ENCODE measurements at regions not wholly inside any gene's neighbourhood (a gene's known extent, or its start where the extent isn't known, plus 50 kb on each side); places are given as distances from the start of the nearest gene placed in this dataset.

DNA sequence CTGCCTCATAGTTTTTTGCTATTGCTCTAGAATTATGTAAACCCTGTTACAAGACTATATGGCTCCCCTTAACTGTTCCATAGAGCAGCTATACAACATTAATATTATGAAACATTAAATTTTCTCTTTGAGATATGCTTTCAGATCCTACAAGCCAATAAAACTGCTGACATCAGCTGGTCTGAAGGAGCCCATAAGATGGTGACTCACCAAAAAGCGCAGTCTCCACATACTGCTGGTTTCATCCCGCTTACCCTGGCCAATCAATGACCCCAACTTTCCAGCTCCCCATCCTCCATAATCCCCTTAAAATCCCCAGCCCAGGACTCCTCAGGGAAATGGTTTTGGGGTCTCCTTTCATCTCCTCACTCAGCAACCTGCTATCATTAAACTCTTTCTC lies 172.7 kb downstream of the NSG2 start (continued):
- TF ChIP-seq, protein P1, sequence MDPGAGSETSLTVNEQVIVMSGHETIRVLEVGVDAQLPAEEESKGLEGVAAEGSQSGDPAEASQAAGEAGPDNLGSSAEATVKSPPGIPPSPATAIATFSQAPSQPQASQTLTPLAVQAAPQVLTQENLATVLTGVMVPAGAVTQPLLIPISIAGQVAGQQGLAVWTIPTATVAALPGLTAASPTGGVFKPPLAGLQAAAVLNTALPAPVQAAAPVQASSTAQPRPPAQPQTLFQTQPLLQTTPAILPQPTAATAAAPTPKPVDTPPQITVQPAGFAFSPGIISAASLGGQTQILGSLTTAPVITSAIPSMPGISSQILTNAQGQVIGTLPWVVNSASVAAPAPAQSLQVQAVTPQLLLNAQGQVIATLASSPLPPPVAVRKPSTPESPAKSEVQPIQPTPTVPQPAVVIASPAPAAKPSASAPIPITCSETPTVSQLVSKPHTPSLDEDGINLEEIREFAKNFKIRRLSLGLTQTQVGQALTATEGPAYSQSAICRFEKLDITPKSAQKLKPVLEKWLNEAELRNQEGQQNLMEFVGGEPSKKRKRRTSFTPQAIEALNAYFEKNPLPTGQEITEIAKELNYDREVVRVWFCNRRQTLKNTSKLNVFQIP (CRISPR knock-in tag; IDR thresholded peaks at IDR 0.05; ENCODE audit: borderline replicate concordance, low read depth): no peak

- TF ChIP-seq OSR1 (CRISPR knock-in tag; IDR thresholded peaks at IDR 0.05) (no peak), ISL1 (CRISPR knock-in tag; IDR thresholded peaks at IDR 0.05) (no peak), RARB (CRISPR knock-in tag; IDR thresholded peaks at IDR 0.05) (no peak), GLIS3 (CRISPR knock-in tag; IDR thresholded peaks at IDR 0.05) (no peak), ZNF565 (CRISPR knock-in tag; conservative IDR thresholded peaks at IDR 0.05; ENCODE audit: low read depth) (no peak), ZFP30 (CRISPR knock-in tag; IDR thresholded peaks at IDR 0.05) (no peak), ARNTL (CRISPR knock-in tag; IDR thresholded peaks at IDR 0.05; ENCODE audit: borderline replicate concordance, low read depth) (no peak), CSDC2 (CRISPR knock-in tag; IDR thresholded peaks at IDR 0.05) (no peak), PATZ1 (CRISPR knock-in tag; IDR thresholded peaks at IDR 0.05; ENCODE audit: borderline replicate concordance) (no peak), CREB5 (CRISPR knock-in tag; IDR thresholded peaks at IDR 0.05; ENCODE audit: low read depth) (no peak), SNAI2 (CRISPR knock-in tag; IDR thresholded peaks at IDR 0.05) (no peak), TOX (CRISPR knock-in tag; IDR thresholded peaks at IDR 0.05; ENCODE audit: borderline replicate concordance) (no peak), ESRRG (CRISPR knock-in tag; IDR thresholded peaks at IDR 0.05) (no peak), TCF4 (CRISPR knock-in tag; IDR thresholded peaks at IDR 0.05; ENCODE audit: borderline replicate concordance) (no peak), ZFP3 (CRISPR knock-in tag; IDR thresholded peaks at IDR 0.05) (no peak), ZNF70 (CRISPR knock-in tag; IDR thresholded peaks at IDR 0.05) (no peak)
- TF ChIP-seq, protein P2, sequence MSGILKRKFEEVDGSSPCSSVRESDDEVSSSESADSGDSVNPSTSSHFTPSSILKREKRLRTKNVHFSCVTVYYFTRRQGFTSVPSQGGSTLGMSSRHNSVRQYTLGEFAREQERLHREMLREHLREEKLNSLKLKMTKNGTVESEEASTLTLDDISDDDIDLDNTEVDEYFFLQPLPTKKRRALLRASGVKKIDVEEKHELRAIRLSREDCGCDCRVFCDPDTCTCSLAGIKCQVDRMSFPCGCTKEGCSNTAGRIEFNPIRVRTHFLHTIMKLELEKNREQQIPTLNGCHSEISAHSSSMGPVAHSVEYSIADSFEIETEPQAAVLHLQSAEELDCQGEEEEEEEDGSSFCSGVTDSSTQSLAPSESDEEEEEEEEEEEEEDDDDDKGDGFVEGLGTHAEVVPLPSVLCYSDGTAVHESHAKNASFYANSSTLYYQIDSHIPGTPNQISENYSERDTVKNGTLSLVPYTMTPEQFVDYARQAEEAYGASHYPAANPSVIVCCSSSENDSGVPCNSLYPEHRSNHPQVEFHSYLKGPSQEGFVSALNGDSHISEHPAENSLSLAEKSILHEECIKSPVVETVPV (CRISPR knock-in tag; IDR thresholded peaks at IDR 0.05): no peak
- TF ChIP-seq, protein P1 (CRISPR knock-in tag; IDR thresholded peaks at IDR 0.05; ENCODE audit: borderline replicate concordance, low read depth): no peak
- TF ChIP-seq, protein P3, sequence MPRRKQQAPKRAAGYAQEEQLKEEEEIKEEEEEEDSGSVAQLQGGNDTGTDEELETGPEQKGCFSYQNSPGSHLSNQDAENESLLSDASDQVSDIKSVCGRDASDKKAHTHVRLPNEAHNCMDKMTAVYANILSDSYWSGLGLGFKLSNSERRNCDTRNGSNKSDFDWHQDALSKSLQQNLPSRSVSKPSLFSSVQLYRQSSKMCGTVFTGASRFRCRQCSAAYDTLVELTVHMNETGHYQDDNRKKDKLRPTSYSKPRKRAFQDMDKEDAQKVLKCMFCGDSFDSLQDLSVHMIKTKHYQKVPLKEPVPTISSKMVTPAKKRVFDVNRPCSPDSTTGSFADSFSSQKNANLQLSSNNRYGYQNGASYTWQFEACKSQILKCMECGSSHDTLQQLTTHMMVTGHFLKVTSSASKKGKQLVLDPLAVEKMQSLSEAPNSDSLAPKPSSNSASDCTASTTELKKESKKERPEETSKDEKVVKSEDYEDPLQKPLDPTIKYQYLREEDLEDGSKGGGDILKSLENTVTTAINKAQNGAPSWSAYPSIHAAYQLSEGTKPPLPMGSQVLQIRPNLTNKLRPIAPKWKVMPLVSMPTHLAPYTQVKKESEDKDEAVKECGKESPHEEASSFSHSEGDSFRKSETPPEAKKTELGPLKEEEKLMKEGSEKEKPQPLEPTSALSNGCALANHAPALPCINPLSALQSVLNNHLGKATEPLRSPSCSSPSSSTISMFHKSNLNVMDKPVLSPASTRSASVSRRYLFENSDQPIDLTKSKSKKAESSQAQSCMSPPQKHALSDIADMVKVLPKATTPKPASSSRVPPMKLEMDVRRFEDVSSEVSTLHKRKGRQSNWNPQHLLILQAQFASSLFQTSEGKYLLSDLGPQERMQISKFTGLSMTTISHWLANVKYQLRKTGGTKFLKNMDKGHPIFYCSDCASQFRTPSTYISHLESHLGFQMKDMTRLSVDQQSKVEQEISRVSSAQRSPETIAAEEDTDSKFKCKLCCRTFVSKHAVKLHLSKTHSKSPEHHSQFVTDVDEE (CRISPR knock-in tag; IDR thresholded peaks at IDR 0.05): no peak
- ATAC-seq: no peak
These were observed 174.9 kb downstream of the NSG2 start for GRCh38 chr5:174220417-174220816.

DNA sequence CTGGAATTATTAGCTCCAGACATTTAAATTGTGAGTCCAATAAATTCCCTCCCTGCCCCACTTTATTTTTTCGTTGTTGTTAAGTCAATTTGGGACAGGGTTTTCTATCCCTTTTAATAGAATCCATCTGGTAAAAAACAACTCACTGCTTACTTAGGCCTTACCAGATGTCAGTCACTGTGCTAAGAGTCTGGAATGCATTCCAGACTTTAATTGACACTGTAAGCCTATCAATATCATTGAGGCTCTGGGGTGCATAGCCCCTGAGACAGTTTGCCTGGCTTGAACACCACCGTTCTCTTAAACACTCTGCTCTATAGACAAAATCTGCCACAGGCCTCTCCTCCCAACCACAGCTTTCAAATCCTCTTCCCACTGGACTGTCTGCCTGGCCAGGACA lies 175.9 kb downstream of the NSG2 start:
- no peak for ATAC-seq
- TF ChIP-seq TCF4 (CRISPR knock-in tag; IDR thresholded peaks at IDR 0.05; ENCODE audit: borderline replicate concordance) (peak; percentile 44; the same call in 1 of the 2 replicates), RARB (CRISPR knock-in tag; IDR thresholded peaks at IDR 0.05) (no peak)

Measured in SK-N-SH treated with all-trans-retinoic acid at 6 μM for 48 hours (cell line).